ENCODE measurements at regions not wholly inside any gene's neighbourhood (a gene's known extent, or its start where the extent isn't known, plus 50 kb on each side); places are given as distances from the start of the nearest gene placed in this dataset.

DNA sequence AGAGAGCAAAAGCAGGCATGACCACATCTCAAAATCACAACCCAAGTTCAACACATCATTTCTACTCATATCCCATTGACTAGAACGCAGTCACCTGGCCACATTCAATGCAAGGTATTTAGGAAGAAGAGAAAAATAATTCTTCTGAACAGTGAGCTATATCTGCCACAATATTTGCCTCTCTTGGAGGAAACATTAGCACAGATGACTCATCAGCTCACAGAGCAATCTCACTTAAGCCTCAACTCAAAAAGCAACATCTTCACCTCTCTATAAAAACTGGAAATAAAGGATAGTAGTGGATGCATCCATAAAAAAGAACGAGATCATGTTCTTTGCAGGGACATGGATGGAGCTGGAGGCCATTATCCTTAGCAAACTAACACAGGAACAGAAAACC lies 143.9 kb upstream of the FMN2 start (continued):
- TF ChIP-seq, protein P1, sequence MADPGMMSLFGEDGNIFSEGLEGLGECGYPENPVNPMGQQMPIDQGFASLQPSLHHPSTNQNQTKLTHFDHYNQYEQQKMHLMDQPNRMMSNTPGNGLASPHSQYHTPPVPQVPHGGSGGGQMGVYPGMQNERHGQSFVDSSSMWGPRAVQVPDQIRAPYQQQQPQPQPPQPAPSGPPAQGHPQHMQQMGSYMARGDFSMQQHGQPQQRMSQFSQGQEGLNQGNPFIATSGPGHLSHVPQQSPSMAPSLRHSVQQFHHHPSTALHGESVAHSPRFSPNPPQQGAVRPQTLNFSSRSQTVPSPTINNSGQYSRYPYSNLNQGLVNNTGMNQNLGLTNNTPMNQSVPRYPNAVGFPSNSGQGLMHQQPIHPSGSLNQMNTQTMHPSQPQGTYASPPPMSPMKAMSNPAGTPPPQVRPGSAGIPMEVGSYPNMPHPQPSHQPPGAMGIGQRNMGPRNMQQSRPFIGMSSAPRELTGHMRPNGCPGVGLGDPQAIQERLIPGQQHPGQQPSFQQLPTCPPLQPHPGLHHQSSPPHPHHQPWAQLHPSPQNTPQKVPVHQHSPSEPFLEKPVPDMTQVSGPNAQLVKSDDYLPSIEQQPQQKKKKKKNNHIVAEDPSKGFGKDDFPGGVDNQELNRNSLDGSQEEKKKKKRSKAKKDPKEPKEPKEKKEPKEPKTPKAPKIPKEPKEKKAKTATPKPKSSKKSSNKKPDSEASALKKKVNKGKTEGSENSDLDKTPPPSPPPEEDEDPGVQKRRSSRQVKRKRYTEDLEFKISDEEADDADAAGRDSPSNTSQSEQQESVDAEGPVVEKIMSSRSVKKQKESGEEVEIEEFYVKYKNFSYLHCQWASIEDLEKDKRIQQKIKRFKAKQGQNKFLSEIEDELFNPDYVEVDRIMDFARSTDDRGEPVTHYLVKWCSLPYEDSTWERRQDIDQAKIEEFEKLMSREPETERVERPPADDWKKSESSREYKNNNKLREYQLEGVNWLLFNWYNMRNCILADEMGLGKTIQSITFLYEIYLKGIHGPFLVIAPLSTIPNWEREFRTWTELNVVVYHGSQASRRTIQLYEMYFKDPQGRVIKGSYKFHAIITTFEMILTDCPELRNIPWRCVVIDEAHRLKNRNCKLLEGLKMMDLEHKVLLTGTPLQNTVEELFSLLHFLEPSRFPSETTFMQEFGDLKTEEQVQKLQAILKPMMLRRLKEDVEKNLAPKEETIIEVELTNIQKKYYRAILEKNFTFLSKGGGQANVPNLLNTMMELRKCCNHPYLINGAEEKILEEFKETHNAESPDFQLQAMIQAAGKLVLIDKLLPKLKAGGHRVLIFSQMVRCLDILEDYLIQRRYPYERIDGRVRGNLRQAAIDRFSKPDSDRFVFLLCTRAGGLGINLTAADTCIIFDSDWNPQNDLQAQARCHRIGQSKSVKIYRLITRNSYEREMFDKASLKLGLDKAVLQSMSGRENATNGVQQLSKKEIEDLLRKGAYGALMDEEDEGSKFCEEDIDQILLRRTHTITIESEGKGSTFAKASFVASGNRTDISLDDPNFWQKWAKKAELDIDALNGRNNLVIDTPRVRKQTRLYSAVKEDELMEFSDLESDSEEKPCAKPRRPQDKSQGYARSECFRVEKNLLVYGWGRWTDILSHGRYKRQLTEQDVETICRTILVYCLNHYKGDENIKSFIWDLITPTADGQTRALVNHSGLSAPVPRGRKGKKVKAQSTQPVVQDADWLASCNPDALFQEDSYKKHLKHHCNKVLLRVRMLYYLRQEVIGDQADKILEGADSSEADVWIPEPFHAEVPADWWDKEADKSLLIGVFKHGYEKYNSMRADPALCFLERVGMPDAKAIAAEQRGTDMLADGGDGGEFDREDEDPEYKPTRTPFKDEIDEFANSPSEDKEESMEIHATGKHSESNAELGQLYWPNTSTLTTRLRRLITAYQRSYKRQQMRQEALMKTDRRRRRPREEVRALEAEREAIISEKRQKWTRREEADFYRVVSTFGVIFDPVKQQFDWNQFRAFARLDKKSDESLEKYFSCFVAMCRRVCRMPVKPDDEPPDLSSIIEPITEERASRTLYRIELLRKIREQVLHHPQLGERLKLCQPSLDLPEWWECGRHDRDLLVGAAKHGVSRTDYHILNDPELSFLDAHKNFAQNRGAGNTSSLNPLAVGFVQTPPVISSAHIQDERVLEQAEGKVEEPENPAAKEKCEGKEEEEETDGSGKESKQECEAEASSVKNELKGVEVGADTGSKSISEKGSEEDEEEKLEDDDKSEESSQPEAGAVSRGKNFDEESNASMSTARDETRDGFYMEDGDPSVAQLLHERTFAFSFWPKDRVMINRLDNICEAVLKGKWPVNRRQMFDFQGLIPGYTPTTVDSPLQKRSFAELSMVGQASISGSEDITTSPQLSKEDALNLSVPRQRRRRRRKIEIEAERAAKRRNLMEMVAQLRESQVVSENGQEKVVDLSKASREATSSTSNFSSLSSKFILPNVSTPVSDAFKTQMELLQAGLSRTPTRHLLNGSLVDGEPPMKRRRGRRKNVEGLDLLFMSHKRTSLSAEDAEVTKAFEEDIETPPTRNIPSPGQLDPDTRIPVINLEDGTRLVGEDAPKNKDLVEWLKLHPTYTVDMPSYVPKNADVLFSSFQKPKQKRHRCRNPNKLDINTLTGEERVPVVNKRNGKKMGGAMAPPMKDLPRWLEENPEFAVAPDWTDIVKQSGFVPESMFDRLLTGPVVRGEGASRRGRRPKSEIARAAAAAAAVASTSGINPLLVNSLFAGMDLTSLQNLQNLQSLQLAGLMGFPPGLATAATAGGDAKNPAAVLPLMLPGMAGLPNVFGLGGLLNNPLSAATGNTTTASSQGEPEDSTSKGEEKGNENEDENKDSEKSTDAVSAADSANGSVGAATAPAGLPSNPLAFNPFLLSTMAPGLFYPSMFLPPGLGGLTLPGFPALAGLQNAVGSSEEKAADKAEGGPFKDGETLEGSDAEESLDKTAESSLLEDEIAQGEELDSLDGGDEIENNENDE (IDR thresholded peaks at IDR 0.05; ENCODE audit: insufficient replicate concordance, low read length) = no peak
- TF ChIP-seq SP4 (IDR thresholded peaks at IDR 0.05; ENCODE audit: low read length) (no peak), CBX8 (IDR thresholded peaks at IDR 0.05; ENCODE audit: borderline replicate concordance, low read depth, low read length) (no peak), ASH2L (IDR thresholded peaks at IDR 0.05; ENCODE audit: low read length) (no peak), PHF8 (conservative IDR thresholded peaks at IDR 0.05; ENCODE audit: low read depth, low read length) (no peak), SP1 (IDR thresholded peaks at IDR 0.05; ENCODE audit: low read depth, low read length) (no peak), KDM1A (IDR thresholded peaks at IDR 0.05; ENCODE audit: borderline replicate concordance, low read length) (no peak)
- TF ChIP-seq, protein P2, sequence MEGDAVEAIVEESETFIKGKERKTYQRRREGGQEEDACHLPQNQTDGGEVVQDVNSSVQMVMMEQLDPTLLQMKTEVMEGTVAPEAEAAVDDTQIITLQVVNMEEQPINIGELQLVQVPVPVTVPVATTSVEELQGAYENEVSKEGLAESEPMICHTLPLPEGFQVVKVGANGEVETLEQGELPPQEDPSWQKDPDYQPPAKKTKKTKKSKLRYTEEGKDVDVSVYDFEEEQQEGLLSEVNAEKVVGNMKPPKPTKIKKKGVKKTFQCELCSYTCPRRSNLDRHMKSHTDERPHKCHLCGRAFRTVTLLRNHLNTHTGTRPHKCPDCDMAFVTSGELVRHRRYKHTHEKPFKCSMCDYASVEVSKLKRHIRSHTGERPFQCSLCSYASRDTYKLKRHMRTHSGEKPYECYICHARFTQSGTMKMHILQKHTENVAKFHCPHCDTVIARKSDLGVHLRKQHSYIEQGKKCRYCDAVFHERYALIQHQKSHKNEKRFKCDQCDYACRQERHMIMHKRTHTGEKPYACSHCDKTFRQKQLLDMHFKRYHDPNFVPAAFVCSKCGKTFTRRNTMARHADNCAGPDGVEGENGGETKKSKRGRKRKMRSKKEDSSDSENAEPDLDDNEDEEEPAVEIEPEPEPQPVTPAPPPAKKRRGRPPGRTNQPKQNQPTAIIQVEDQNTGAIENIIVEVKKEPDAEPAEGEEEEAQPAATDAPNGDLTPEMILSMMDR (IDR thresholded peaks at IDR 0.05; ENCODE audit: control extremely low read depth in 1 of 3, insufficient read depth in 1 of 3, low read depth in 1 of 3, low read length in 3 of 3) = no peak

Measured in H1 (cell line).